ENCODE measurements at regions not wholly inside any gene's neighbourhood (a gene's known extent, or its start where the extent isn't known, plus 50 kb on each side); places are given as distances from the start of the nearest gene placed in this dataset.

DNA sequence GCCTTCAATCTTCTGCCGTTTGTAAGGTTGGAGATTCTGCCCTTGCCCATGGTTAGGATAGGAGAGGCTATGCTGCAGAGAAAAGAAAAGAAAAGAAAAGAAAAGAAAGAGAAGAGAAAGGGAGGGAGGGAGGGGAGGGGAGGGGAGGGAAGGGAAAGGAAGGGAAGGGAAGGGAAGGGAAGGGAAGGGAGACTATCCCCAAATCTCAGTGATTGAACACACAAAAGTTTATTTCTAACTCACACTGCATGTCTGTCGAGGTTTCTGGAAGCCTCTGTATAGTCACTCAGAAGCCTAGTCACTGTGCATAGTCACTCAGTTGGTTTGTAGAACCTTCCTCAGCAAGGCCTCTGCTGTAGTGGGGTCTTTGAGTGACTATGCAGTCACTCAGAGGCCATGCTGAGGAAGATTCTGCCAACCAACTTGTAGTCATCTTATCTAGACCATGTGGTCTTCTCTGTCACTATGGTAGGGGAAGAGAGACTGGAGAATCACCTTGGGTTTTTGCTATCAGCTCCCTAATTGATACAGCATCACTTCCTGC, 52.3 kb upstream of the ABCC9 start:
- no peak for DNase-seq (ENCODE audit: low read depth, low spot score)

GRCh38 chr12:21992823-21993222, 51.6 kb upstream of the ABCC9 start:
- peak; percentile 63 for DNase-seq (ENCODE audit: low read depth, low spot score)

DNA sequence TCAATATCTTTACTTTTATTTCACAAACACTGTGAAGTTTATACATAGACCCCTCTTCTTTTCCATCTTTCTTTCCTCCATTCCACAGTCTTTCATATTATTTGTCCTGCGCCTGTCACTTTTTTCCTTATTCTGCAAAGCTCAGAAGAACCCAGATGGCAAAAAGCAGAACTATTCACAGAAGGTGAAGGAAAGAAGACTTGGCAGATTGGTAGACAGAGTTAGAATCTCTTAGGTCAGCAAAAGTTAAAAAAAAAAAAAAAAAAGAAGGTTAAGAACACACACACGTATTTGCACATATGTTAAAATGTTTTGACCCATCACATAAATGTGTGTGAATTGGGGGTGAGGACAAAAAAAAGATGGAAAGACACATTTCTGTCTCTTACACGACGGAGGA, 50.3 kb upstream of the ABCC9 start:
- no peak for DNase-seq (ENCODE audit: low read depth, low spot score)

All from pulmonary artery endothelial cell (primary cell).